ENCODE measurements at regions not wholly inside any gene's neighbourhood (a gene's known extent, or its start where the extent isn't known, plus 50 kb on each side); places are given as distances from the start of the nearest gene placed in this dataset.

DNA sequence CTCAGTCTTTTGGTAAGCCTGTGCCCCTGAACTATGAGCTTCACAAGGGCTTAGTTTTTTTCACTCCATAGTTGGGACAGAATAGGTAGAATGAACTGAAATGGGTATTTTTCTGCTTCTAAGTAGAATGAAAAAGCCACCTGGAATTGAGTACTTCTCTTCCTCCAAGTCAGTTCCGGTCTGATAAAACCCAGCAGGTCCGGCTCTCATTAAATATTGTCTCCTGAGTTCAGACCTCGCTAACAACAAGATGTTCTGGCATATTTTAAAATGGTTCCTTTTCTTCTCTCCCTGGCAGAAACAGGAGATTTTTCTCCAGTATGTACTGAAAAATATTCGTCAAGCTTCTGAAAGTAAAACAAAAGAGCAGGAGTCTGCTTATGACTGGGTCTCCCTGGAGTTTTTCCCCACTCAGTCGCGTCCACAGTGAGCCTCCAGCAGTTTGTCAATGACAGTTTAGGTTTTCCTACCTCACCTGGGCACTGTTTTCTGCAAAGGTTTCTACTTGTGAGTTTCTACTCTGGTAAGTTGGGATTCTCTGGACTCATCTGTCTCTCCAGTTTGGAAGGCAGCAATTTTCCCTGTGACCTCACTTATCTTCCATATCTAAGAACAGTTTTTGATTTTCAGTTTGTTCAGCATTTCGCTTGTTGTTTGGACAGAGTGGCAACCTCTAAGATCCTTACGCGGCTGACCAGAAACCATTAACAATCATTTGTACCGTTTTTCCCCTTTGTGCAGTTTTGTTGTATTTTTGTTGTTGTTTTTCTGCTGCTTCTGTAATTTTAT lies 868.0 kb downstream of the METTL15 start:
- Histone ChIP-seq H3K36me3 (replicated peaks in 1 of 2; ENCODE audit: control insufficient read depth in 1 of 2, insufficient read depth in 2 of 2, low read length in 1 of 2) (peaks cover 0 to 4% of the 10 kb centered on the region in 2 experiments), H3K9me2 (no peaks in the 10 kb centered on the region), H3K9me3 (no peaks in the 10 kb centered on the region), H4K20me1 (ENCODE audit: insufficient read depth) (no peaks in the 10 kb centered on the region), H3K79me2 (ENCODE audit: insufficient read depth) (no peaks in the 10 kb centered on the region), H3K4me2 (peak overlapping the region; percentile 47; the same call in 1 of the 2 replicates), H3K27ac (ENCODE audit: low read depth in 2 of 2, low read length in 1 of 2) (no peak overlapping the region), H3F3A (replicated peaks; ENCODE audit: insufficient read depth) (no peaks in the 10 kb centered on the region), H3K4me1 (ENCODE audit: control insufficient read depth in 1 of 2, insufficient read depth in 2 of 2, low read depth in 1 of 2, low read length in 1 of 2) (peaks cover 0 to 14% of the 10 kb centered on the region in 2 experiments; a peak in 1 of 4 replicates), H3K9ac (peak overlapping the region; percentile 23; the same call in 1 of the 2 replicates), H3K4me3 (ENCODE audit: low read depth in 2 of 2, low read length in 1 of 2) (0 out of 4 replicates have a peak overlapping the region, but pooled peaks of 1 of the 2 experiments have one; percentile 13), H3K27me3 (ENCODE audit: insufficient read depth) (no peaks in the 10 kb centered on the region), H2AFZ (ENCODE audit: low read depth) (peak overlapping the region; percentile 52)
- CTCF ChIA-PET, result interaction anchor here (0.7 kb wide), 1 partner anchor 186 kb away, joined by 3 read pairs; no protein-coding TSS in a partner anchor
- POLR2A ChIA-PET, result no interaction called here
- TF ChIP-seq MXI1 (IDR thresholded peaks at IDR 0.05; ENCODE audit: low read depth, low read length), result no peak
- no peak for TF ChIP-seq SMC3 (IDR thresholded peaks at IDR 0.05; ENCODE audit: low read depth, low read length)
- TF ChIP-seq RAD21 (IDR thresholded peaks at IDR 0.05; ENCODE audit: low read length), result no peak
- TF ChIP-seq, protein P1, sequence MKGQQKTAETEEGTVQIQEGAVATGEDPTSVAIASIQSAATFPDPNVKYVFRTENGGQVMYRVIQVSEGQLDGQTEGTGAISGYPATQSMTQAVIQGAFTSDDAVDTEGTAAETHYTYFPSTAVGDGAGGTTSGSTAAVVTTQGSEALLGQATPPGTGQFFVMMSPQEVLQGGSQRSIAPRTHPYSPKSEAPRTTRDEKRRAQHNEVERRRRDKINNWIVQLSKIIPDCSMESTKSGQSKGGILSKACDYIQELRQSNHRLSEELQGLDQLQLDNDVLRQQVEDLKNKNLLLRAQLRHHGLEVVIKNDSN (IDR thresholded peaks at IDR 0.05; ENCODE audit: borderline replicate concordance, low read depth), result no peak
- no peak for TF ChIP-seq CHD2 (IDR thresholded peaks at IDR 0.05; ENCODE audit: low read length, partially characterized antibody)
- TF ChIP-seq GABPA (IDR thresholded peaks at IDR 0.05; ENCODE audit: low read depth), result no peak
- no peak for TF ChIP-seq EP300 (IDR thresholded peaks at IDR 0.05; ENCODE audit: borderline replicate concordance in 1 of 2, low read depth in 1 of 2, low read length in 1 of 2)
- TF ChIP-seq, protein P2, sequence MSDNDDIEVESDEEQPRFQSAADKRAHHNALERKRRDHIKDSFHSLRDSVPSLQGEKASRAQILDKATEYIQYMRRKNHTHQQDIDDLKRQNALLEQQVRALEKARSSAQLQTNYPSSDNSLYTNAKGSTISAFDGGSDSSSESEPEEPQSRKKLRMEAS (IDR thresholded peaks at IDR 0.05; ENCODE audit: low read depth), result no peak
- TF ChIP-seq RCOR1 (IDR thresholded peaks at IDR 0.05; ENCODE audit: low read length), result no peak
- no peak for TF ChIP-seq MEF2A (IDR thresholded peaks at IDR 0.05; ENCODE audit: borderline replicate concordance, low read depth)
- TF ChIP-seq RFX5 (IDR thresholded peaks at IDR 0.05; ENCODE audit: low read length), result no peak
- 72% methylated on average over 10 of the region's 10 CpGs for WGBS (ENCODE audit: low lambda C conversion rate)
- DNase-seq, result no peak

DNA sequence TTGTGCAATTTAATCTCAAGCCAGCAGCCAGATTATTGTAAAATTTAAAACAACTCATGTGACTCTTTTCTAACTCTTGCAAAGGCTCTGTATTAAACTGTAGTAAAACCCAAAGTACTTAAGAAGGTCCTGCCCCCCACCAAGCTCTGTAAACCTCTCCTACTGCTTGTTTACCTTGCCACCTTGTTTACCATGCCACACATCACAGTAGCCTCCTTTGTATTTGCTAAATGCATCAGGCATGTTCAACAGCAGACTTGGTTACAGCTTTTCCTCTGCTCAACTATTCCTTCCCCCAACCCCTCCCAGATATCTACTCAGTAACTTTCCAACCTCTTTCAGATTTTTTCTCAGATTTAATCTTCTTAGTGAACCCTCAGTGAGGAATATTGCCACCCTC lies 861.6 kb downstream of the METTL15 start:
- Histone ChIP-seq H3K4me2 (no peak overlapping the region), H3K9me3 (no peaks in the 10 kb centered on the region), H3K9me2 (no peaks in the 10 kb centered on the region), H3K4me1 (ENCODE audit: control insufficient read depth in 1 of 2, insufficient read depth in 2 of 2, low read depth in 1 of 2, low read length in 1 of 2) (peaks cover 0 to 26% of the 10 kb centered on the region in 2 experiments; a peak in 1 of 4 replicates), H3K27ac (ENCODE audit: low read depth in 2 of 2, low read length in 1 of 2) (no peak overlapping the region), H3K4me3 (ENCODE audit: low read depth in 2 of 2, low read length in 1 of 2) (no peak overlapping the region), H3K9ac (no peak overlapping the region), H3K27me3 (ENCODE audit: insufficient read depth) (no peaks in the 10 kb centered on the region), H3F3A (replicated peaks; ENCODE audit: insufficient read depth) (peaks cover 12% of the 10 kb centered on the region), H3K79me2 (ENCODE audit: insufficient read depth) (no peaks in the 10 kb centered on the region), H4K20me1 (ENCODE audit: insufficient read depth) (no peaks in the 10 kb centered on the region), H2AFZ (ENCODE audit: low read depth) (no peak overlapping the region), H3K36me3 (replicated peaks in 1 of 2; ENCODE audit: control insufficient read depth in 1 of 2, insufficient read depth in 2 of 2, low read length in 1 of 2) (peaks cover 0 to 4% of the 10 kb centered on the region in 2 experiments)
- POLR2A ChIA-PET, result no interaction called here
- CTCF ChIA-PET, result no interaction called here
- TF ChIP-seq NRF1 (IDR thresholded peaks at IDR 0.05; ENCODE audit: low read depth, low read length), result no peak
- DNase-seq, result no peak
